NT2/D1 (cell line): ENCODE measurements at regions not wholly inside any gene's neighbourhood (a gene's known extent, or its start where the extent isn't known, plus 50 kb on each side); places are given as distances from the start of the nearest gene placed in this dataset.

Experiments used
- SUZ12 ChIP-seq: IDR thresholded peaks from 2 replicates; pipeline ENCODE4 v1.6.1; 2011; ENCODE audit not compliant: insufficient read length, insufficient read depth; ENCODE audit errors: extremely low read depth
- ZNF274 ChIP-seq: IDR thresholded peaks from 2 replicates; pipeline ENCODE4 v1.6.1; 2011; ENCODE audit warnings: mild to moderate bottlenecking, low read depth, low read length

GRCh38 chr1:233491953-233492620 is 121.8 kb upstream of the KCNK1 start:
- TF ChIP-seq SUZ12 (no peak), ZNF274 (no peak)
